ENCODE measurements at regions not wholly inside any gene's neighbourhood (a gene's known extent, or its start where the extent isn't known, plus 50 kb on each side); places are given as distances from the start of the nearest gene placed in this dataset.

DNA sequence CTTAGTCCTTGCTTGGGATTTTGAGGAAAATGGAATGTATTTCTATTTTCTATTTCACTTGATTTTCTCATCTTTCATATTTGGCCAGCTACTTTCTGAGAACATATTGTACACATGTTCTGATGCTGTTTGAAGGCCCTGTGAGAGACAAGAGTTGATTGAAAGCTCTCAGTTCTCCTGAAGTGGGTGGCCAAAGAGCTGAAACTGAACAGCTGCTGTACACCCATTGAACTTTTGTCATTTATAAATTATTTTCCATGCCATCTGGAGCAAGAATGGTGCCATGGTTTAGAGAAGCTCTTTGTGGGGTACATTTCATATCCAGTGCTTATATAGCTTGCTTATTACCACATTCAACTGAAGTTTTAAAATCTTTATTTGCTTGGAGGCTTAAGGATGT is 298.3 kb downstream of the PRL start:
- Histone ChIP-seq H2BK5ac (ENCODE audit: insufficient read length, low read length) (no peak overlapping the region), H3K18ac (ENCODE audit: insufficient read length, low read depth, low read length) (no peak overlapping the region), H3K4me1 (ENCODE audit: insufficient read depth, low read length) (no peaks in the 10 kb centered on the region; the same call in 1 of the 2 replicates), H2BK12ac (ENCODE audit: insufficient read length, low read depth, low read length) (no peak overlapping the region), H3K27me3 (ENCODE audit: insufficient read depth, low read length) (no peaks in the 10 kb centered on the region), H2BK20ac (ENCODE audit: low read depth, low read length, poor library complexity, severe bottlenecking) (no peak overlapping the region), H3K23me2 (ENCODE audit: insufficient read length, low read depth, low read length, poor library complexity, severe bottlenecking) (no peaks in the 10 kb centered on the region), H4K91ac (ENCODE audit: insufficient read length, low read depth, low read length) (no peak overlapping the region), H3K56ac (ENCODE audit: insufficient read length, low read depth, low read length) (no peak overlapping the region), H3K23ac (ENCODE audit: insufficient read length, low read depth, low read length) (no peak overlapping the region), H4K8ac (replicated peaks; ENCODE audit: insufficient read length, low read depth, low read length) (no peak overlapping the region), H2AFZ (ENCODE audit: low read length) (no peak overlapping the region), H3K4ac (ENCODE audit: low read depth, low read length) (no peak overlapping the region), H4K20me1 (ENCODE audit: control insufficient read depth, insufficient read depth, insufficient read length) (no peaks in the 10 kb centered on the region), H4K5ac (ENCODE audit: insufficient read length, low read depth, low read length) (no peak overlapping the region), H3K9ac (ENCODE audit: extremely low read depth, insufficient read length, low read length) (no peak overlapping the region), H3K79me1 (ENCODE audit: insufficient read depth, low read depth, low read length, poor library complexity, severe bottlenecking) (peaks cover 2% of the 10 kb centered on the region), H2BK15ac (ENCODE audit: low read depth, low read length) (no peak overlapping the region), H3K14ac (ENCODE audit: insufficient read depth, low read length) (no peak overlapping the region), H3K79me2 (ENCODE audit: insufficient read depth, low read length) (no peaks in the 10 kb centered on the region), H3T11ph (ENCODE audit: low read length) (no peak overlapping the region), H3K27ac (ENCODE audit: insufficient read length, low read depth, low read length) (no peak overlapping the region), H3K4me2 (ENCODE audit: insufficient read depth, insufficient read length, low read length) (no peak overlapping the region), H3K9me3 (ENCODE audit: control insufficient read depth, low read depth, low read length) (no peaks in the 10 kb centered on the region), H2BK120ac (ENCODE audit: low read depth, low read length, poor library complexity, severe bottlenecking) (no peak overlapping the region), H2AK5ac (ENCODE audit: insufficient read length, low read length) (no peak overlapping the region)
- no peaks in the 10 kb centered on the region for H3K27me3 Mint-ChIP-seq (ENCODE audit: low read depth)
- H3K4me1 Mint-ChIP-seq: peaks cover 10 to 29% of the 10 kb centered on the region in 2 experiments; a peak in 3 of 4 replicates
- no peak overlapping the region for H3K4me3 Mint-ChIP-seq
- TF ChIP-seq, protein P1, sequence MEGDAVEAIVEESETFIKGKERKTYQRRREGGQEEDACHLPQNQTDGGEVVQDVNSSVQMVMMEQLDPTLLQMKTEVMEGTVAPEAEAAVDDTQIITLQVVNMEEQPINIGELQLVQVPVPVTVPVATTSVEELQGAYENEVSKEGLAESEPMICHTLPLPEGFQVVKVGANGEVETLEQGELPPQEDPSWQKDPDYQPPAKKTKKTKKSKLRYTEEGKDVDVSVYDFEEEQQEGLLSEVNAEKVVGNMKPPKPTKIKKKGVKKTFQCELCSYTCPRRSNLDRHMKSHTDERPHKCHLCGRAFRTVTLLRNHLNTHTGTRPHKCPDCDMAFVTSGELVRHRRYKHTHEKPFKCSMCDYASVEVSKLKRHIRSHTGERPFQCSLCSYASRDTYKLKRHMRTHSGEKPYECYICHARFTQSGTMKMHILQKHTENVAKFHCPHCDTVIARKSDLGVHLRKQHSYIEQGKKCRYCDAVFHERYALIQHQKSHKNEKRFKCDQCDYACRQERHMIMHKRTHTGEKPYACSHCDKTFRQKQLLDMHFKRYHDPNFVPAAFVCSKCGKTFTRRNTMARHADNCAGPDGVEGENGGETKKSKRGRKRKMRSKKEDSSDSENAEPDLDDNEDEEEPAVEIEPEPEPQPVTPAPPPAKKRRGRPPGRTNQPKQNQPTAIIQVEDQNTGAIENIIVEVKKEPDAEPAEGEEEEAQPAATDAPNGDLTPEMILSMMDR (conservative IDR thresholded peaks at IDR 0.05): no peak
- H3K9me3 Mint-ChIP-seq: no peaks in the 10 kb centered on the region
- peaks cover 0 to 3% (median 0%) of the 10 kb centered on the region in 3 experiments; a peak in 3 of 7 replicates for H3K36me3 Mint-ChIP-seq (ENCODE audit: insufficient read depth in 1 of 3, low read depth in 3 of 3)
- H3K27ac Mint-ChIP-seq: peak overlapping the region in 1 of 3 experiments; percentile 34; a peak in 1 of 7 replicates
- no peak for DNase-seq
